Keratinocyte (primary cell): ENCODE measurements at regions not wholly inside any gene's neighbourhood (a gene's known extent, or its start where the extent isn't known, plus 50 kb on each side); places are given as distances from the start of the nearest gene placed in this dataset.

Experiments
- EZH2 ChIP-seq: IDR thresholded peaks from one replicate; pipeline ENCODE4 v1.6.1; 2012; ENCODE audit warnings: inconsistent platforms, mild to moderate bottlenecking, low read length, moderate library complexity
- TF ChIP-seq, protein P1 (sequence below), 3 experiments: IDR thresholded peaks in 1 of 3; conservative IDR thresholded peaks in 1 of 3; optimal IDR thresholded peaks in 1 of 3; 2 replicates in 2 of 3; 3 replicates in 1 of 3; pipeline versions ENCODE3 to v1.5.1; 2011; ENCODE audit warnings: low read length in 3 of 3, mild to moderate bottlenecking in 3 of 3, moderate library complexity in 2 of 3, control low read depth in 1 of 3, inconsistent platforms in 1 of 3; ENCODE audit not compliant: insufficient read depth in 2 of 3; ENCODE audit errors: extremely low read depth in 1 of 3

DNA sequence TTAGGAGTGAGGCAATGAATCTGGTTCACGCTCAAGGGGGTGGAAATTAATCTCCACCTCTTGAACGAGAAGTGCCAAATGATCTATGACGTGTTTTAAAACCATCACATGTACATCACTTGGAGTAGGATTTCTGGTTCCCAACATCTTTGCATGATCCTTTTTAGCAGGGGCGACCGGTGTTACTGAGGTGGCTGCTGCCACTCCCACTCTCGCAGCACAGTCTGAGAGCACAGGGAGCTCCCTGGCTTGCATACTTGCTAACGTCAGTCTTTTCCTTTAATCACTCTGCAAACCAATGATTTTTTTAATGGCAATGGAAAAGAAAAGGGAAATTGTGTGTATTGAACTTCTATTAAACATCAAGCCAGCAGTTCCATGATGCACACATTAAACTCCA, 624.4 kb downstream of the IRX1 start:
- TF ChIP-seq, protein P1, sequence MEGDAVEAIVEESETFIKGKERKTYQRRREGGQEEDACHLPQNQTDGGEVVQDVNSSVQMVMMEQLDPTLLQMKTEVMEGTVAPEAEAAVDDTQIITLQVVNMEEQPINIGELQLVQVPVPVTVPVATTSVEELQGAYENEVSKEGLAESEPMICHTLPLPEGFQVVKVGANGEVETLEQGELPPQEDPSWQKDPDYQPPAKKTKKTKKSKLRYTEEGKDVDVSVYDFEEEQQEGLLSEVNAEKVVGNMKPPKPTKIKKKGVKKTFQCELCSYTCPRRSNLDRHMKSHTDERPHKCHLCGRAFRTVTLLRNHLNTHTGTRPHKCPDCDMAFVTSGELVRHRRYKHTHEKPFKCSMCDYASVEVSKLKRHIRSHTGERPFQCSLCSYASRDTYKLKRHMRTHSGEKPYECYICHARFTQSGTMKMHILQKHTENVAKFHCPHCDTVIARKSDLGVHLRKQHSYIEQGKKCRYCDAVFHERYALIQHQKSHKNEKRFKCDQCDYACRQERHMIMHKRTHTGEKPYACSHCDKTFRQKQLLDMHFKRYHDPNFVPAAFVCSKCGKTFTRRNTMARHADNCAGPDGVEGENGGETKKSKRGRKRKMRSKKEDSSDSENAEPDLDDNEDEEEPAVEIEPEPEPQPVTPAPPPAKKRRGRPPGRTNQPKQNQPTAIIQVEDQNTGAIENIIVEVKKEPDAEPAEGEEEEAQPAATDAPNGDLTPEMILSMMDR (optimal IDR thresholded peaks at IDR 0.05 in 1 of 3, IDR thresholded peaks at IDR 0.05 in 1 of 3, conservative IDR thresholded peaks at IDR 0.05 in 1 of 3; ENCODE audit: extremely low read depth in 1 of 3, insufficient read depth in 2 of 3, low read length in 3 of 3) = no peak
- no peak for TF ChIP-seq EZH2
